HG02884 (cell line): ENCODE measurements at regions not wholly inside any gene's neighbourhood (a gene's known extent, or its start where the extent isn't known, plus 50 kb on each side); places are given as distances from the start of the nearest gene placed in this dataset.

Experiments used
- ATAC-seq: cut with Tn5 transposase; IDR thresholded peaks from one replicate; pipeline ENCODE4 v1.9.1; 2021; ENCODE audit warnings: mild to moderate bottlenecking, moderate library complexity; ENCODE audit not compliant: unreplicated experiment

- ATAC-seq: no peak
Observed at GRCh38 chr2:8529706-8530277, 152.1 kb upstream of the ID2 start.

DNA sequence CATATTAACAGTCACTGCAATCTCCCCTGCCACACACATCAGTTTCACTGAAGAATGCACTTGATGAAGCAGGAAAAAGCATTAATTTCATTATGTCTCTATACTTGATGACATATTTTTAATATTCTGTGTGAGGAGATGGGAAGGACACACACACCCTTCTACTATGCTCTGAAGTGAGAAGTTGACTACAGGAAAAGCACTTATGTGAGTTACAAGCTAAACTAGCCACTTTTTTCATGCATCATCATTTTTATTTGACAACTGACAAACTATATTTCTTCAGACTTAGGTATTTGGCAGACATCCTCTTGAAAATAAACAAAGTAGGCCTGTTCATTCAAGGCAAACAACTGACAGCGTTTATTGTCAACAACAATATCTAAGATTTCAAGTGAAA lies 150.4 kb upstream of the ID2 start:
- no peak for ATAC-seq

DNA sequence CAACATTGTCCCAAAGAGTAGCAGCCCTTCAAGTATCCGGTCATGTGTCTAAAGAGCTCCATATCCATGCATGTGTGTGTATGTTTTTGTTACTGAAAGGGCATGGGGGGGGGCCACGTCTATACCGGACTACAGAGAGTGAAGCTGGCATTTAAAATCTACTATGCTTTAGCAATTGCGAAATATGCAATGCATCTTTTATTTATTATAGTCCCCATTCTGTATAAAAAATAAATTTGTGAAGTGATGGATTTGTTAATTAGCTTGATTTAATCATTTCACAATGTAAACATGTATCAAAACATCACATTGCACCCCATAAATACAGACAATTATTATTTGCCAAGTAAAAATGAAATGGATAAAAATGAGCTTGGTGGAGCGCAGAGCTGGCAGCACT lies 149.4 kb upstream of the ID2 start:
- no peak for ATAC-seq

DNA sequence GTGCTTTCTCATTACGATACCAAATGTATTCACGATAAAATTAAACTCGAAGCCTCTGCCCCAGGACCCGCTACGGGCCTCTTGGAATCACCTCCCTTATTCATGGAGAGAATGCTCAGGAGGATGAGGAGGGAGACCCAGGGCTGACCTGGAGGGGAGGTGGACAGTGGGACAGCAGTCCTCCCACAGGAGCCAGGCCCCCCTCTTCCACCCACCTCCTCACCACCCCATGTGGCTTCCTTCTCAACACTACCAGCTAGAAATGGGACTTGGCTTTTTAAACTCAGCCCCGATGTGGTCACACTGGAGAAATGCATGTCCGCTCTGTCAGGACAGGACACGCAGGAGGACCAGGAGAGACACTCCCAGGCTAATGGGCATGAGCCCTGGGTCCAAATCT lies 147.9 kb upstream of the ID2 start:
- ATAC-seq: no peak

DNA sequence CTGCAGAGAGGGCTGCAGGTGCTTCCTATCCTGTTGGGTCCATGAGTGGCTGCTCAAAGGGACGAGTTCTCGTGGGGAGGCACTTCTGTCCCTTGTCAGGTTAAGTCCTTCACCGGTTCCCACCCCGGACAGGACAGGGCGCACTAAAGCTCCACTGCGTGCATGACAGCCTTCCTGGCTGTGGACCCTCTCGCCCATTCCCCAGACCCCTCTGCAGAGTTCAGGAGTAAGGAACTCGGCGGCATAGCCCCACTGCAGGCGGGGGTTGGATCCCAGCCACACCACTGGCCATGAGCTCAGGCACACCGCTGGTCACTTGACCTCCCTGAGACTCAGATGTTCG lies 147.5 kb upstream of the ID2 start:
- ATAC-seq: no peak

GRCh38 chr2:8534729-8535468 lies 147.0 kb upstream of the ID2 start:
- ATAC-seq: no peak

DNA sequence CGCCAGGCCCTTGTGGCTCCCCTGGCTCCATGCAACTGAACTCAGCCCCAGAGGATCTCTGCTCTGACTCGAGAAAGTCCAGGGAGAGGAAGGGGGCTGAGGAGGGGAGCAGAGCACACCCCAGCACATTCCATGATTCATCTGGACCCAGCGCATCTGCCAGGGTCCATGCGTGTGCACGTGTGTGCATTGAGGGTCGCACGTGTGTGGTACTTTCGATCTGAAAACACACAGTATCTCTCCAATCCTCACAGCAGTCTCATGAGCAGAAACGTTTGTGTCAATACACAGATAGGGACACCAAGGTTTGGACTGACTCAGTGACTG lies 146.4 kb upstream of the ID2 start:
- ATAC-seq: peak; percentile 18

GRCh38 chr2:8535821-8536685 lies 145.8 kb upstream of the ID2 start:
- peak; percentile 47 for ATAC-seq

DNA sequence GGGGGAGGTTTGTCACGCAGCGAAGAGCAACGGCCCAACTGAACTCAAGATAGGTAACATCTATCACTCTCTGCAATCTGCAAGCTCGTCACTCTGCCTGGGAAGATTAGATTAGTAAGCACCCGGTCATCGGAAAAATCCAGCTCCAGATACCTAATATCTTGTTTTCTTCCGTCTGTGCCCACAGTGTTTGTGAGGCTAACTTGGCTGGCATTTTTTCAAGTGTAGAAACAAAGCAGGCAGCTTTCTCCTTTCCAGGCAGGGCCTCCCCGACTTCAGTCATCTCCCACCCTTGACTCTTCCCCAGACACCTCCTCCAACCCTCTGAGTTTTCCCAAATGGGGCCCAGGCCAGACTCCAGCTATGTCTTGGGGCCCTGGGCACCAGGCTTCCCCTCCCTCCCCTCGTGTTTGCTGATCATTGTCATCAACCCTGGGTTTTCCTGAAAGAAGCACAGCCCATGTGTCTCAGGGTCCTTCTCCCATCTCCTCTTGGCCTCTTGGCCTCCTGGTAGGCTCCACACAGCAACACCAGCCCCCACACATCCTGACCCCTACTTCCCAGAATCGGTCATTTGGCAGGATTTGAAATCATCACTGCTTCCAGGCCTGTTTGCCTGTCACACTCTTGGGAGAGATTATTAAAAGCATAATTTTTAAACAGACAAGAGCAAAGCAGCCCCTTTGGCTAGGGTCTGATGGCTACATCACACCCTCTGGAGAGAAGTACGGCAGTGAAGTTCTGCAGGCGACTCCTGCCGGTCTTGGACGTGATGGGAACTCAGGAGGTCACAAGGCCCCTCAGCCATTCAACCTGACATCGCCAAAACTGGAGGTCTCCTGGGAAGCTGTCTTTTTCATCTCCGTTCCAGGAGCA lies 144.9 kb upstream of the ID2 start:
- ATAC-seq: no peak

DNA sequence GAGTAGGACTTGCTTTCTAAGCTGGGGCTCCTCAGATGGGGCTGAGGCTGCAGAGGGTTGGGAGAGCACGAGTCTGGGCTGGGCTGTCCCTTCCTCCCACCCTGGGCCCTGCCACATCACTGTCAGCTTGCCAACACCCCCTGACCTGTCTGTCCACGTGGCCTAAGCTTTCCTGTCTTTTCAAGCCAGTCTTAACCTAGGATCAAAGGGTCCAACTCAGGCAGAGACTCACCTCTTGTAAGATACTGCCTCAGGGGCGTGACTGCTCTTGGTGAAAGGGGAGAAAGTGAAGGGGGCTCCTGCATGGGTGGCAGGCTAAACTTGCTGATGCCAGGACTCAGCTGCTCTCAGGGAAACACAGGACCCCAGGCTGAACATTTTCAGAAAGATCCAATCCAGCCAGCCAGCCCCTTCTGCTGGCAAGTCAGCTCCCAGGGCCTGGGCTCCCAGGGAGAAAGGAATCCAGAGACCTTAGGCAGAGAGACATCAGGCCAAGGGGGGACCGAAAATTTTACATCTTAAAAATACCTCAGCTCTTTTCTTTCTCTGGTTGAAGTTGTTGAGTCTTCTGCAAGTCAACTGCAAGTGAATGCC lies 144.2 kb upstream of the ID2 start:
- ATAC-seq: no peak

DNA sequence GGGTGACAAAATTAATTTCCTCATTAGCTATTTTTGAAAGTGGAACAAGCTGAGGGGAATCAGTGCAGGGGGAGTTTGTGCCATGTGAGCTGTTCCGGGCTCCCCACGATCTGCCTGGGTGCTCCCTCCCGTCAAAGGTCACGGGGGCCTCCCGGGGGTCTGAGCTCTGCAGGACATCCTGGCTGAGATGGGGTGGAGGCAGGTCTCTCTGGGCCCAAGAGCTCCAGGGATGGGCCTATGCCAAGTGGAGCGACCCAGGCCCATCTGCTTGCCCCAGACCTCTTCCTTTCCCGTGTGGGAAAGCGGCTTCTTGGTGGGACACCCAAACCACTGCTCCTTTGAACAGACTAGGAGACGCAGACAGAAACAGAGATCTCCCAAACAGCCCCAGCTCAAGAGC lies 143.3 kb upstream of the ID2 start:
- ATAC-seq: no peak

DNA sequence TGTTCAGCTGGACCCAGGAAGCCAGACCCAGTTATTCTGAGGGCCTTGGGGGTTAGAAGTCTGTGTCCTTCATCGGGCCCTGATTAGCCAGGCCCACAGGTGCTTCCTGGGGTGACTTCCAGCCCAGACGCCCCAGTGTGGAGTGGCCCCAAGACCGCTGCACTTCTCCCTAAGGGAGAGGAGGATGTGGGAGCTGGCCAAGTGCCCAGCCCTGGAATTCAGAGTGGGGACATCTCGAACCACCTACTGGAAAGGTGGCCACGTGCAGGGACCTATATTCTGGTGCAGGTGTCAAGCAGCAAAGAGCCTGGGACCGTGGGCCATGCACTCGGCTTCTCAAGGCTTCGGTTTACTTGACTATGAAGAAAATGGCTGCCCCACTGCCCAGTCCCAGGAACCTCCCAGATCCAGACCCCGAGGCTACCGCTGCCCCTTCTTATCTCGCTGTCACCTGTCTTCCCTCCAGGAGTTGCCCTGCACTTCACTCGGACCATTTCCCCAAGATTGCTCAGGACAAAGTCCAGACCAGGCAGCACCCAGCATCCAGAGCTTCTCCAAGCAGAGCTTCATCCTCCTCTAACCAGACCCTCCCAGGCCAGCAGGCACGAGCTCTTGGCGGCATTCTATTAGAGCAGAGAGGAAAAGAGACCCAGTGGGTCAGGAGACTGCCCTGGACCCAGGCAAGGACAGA lies 142.8 kb upstream of the ID2 start:
- no peak for ATAC-seq

DNA sequence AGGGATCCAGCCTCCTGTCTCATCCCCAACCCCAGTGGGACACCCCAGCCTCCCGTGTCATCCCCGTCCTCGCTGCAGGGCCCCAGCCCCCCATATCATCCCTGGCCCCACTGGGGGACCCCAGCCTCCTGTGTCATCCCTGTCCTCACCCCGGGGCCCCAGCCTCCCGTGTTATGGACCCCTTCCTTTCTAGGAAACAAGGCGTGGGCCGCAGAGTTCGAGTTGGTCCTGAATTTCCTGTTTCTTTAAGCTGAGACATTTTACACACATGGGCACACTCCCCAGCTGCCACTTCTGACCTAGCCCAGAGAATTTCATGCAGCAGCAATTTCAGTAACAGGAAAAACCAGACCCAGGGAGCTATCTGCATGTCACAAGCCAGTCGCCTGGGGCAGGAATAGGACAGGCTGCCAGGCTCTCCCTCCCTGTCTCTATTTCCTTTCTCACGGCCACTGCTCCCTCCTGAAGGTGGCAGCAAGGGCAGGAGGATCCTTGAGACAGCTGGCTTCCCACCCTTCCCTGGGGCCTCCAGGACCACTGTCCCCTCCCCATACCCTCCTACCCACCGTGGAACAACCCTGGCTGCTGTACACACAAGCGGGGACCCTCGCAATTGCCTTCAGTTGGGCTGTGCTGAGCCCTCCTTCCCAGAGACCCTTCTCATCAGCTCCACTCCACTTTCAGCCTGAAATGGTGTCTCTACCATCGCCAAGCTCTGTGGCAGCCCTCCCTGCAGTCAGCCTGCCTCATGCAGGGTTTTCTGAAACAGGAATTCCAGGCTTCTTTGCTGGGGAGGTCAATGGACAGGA lies 141.9 kb upstream of the ID2 start:
- no peak for ATAC-seq

- no peak for ATAC-seq
Observed at GRCh38 chr2:8540552-8541055, 141.3 kb upstream of the ID2 start.

- no peak for ATAC-seq
Observed at GRCh38 chr2:8541223-8541622, 140.6 kb upstream of the ID2 start.

DNA sequence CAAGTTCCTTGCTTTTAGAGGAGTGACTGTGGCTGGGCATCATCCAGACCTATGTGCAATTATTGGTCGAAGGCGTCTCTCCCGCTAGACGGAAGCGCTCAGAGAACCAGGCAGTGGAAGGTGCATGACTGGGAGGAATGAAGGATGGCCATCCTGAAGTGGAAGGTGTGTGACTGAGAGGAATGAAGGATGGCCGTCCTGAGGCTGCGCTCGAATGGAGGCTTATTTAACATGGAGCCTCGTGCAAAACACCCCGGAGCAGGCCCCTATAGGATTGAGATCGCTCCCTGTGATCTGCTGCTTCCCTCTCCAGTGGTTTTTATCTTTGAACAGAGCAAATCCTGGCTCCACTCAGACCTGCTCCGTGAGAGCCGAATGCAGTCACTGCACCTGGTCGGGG lies 140.2 kb upstream of the ID2 start:
- no peak for ATAC-seq

GRCh38 chr2:8542381-8543059 lies 139.3 kb upstream of the ID2 start:
- ATAC-seq: no peak

- ATAC-seq: peak; percentile 25
Observed at GRCh38 chr2:8543060-8543382, 138.8 kb upstream of the ID2 start.
